GM12865 (cell line): ENCODE measurements at regions not wholly inside any gene's neighbourhood (a gene's known extent, or its start where the extent isn't known, plus 50 kb on each side); places are given as distances from the start of the nearest gene placed in this dataset.

Source experiments
- DNase-seq: peaks from one replicate; pipeline ENCODE4 v3.0.0; 2010; ENCODE audit warnings: low read depth
- H3K4me3 ChIP-seq: 2 replicates; pipeline ENCODE4 v1.5.1; 2011; ENCODE audit warnings: mild to moderate bottlenecking, low read depth, low read length, control low read depth
- CTCF ChIP-seq: IDR thresholded peaks from 2 replicates; pipeline ENCODE4 v1.5.1; 2011; ENCODE audit warnings: low read length, control low read depth, low read depth, inconsistent platforms; ENCODE audit not compliant: insufficient read depth; ENCODE audit errors: missing control alignments

DNA sequence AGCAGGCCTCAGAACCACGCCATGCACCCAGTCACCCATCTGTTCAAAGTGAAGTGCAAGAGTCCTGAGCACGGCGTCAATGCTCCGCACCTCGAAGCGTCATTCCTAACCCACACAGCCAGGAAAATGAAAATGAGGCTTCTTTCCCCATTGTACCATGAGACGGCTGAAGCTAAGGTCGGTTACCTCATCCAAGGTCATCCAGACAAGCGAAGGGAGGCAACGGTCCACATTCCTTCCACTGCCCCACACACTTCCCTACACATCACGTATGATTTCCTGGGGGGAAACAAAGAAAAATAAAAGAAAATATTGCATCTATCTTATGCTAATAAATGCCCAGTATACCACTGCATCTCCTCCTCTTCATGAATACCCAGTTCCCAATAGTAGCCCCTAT lies 113.5 kb upstream of the RAB6C start:
- no peak for TF ChIP-seq CTCF
- no peak for DNase-seq
- no peak overlapping the region for H3K4me3 ChIP-seq

GRCh38 chr2:129866391-129866790 lies 113.1 kb upstream of the RAB6C start:
- TF ChIP-seq CTCF: no peak
- no peak for DNase-seq
- H3K4me3 ChIP-seq: no peak overlapping the region

DNA sequence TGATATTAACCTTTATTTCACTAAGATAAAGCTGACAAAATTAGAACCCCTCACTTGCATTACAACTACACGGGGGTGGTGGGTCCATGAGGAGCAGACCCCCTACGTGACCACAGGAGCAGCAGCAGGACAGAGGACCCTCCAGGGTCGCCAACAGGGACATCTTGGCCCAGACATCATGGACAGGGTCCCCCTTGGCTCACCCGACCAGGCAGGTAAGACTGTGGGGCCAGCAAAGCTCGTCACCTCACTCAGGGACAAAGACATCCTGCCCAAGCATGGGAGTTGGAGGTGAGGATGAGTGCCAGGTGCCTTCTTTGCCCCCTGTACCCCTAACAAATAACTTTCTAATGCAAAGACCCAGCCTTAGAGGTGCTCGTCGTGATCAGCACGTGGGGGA lies 111.3 kb upstream of the RAB6C start:
- no peak for DNase-seq
- TF ChIP-seq CTCF: no peak

DNA sequence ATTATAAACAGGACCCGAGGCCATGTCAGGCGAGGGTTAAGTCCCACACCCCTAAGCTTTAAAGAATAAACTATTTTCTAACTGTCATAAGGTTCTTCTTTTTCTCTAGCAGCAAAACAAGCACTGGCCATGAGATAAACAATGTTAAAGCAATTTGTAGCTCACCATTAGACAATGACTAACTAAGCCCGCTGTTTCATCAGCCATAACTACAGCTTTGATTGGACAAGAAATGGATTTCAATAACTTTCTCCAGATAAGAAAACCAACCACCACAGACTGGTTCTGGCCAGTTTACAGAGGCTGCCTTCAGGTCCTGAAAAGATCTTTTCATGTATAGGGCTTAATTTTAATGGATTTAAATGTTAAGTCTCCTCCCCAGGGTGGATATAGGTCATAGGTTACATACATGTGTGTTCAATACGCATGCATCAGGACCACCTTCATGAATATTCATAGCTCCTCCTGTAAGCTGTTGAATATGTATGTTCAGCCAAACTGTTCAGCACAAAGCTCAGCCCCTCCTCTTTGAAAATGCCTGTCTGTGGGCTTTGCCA lies 108.7 kb upstream of the RAB6C start:
- no peak overlapping the region for H3K4me3 ChIP-seq
- TF ChIP-seq CTCF: no peak

More for the DNA sequence above, 111.3 kb upstream of the RAB6C start:
- no peak overlapping the region for H3K4me3 ChIP-seq

DNA sequence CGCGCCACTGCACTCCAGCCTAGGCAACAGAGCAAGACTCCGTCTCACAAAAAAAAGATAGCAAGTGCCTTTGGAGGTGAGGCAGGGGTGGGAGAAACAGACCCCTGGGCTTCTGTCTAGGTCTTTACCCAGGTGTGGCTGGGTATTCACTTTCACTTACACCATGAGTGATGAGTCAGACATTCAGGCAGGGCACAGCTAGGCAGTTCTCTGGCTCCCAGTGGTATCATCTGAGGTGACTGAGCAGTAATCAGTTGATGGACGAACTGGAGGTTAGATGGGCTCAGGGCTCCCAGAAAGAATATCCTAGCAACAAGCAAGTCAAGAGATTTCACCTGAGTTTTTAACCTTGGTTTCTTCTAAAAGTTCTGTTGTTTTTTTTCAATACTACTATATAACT lies 107.0 kb upstream of the RAB6C start:
- no peak for TF ChIP-seq CTCF
- no peak overlapping the region for H3K4me3 ChIP-seq
- no peak for DNase-seq

More for the DNA sequence above, 108.7 kb upstream of the RAB6C start:
- no peak for DNase-seq

DNA sequence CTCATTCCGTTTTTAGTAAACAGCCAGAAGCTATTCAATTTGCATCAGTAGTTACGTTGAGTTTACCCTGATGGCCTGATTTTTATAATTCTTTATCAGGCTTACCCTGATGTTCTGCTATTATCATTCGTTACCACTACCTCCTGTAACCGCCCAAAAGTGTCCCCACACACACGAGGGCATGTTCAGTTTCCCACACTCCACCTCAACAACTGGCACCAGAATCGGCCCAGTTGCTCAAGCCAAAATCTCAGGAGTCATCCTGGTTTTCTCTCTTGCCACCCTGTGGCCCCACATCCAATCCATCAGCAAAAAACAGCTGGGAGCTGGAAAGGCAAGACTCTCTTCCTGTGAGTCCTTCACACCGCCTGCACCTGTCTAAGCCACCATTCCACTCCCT lies 102.9 kb upstream of the RAB6C start:
- no peak for DNase-seq
- H3K4me3 ChIP-seq: no peak overlapping the region
- no peak for TF ChIP-seq CTCF

GRCh38 chr2:129877289-129877741 lies 102.2 kb upstream of the RAB6C start:
- peak; percentile 83 for DNase-seq
- peak overlapping the region; percentile 51 for H3K4me3 ChIP-seq
- TF ChIP-seq CTCF: no peak
